ENCODE measurements at regions not wholly inside any gene's neighbourhood (a gene's known extent, or its start where the extent isn't known, plus 50 kb on each side); places are given as distances from the start of the nearest gene placed in this dataset.

DNA sequence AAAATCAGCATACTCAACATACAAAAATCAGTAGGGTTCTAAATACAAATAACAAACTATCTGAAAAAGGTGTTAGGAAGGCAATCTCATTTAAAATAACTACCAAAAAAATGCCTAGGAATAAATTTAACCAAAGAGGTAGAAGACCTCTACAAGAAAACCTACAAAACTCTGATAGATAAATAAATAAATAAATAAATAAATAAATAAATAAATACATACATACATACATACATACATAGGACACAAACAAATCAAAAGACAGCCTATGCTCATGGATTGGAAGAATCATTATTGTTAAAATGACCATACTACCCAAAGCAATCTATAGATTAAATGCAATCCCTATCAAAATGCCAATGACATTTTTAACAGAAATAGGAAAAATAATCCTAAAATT, 194.7 kb downstream of the BARHL2 start:
- TF ChIP-seq, protein P1, sequence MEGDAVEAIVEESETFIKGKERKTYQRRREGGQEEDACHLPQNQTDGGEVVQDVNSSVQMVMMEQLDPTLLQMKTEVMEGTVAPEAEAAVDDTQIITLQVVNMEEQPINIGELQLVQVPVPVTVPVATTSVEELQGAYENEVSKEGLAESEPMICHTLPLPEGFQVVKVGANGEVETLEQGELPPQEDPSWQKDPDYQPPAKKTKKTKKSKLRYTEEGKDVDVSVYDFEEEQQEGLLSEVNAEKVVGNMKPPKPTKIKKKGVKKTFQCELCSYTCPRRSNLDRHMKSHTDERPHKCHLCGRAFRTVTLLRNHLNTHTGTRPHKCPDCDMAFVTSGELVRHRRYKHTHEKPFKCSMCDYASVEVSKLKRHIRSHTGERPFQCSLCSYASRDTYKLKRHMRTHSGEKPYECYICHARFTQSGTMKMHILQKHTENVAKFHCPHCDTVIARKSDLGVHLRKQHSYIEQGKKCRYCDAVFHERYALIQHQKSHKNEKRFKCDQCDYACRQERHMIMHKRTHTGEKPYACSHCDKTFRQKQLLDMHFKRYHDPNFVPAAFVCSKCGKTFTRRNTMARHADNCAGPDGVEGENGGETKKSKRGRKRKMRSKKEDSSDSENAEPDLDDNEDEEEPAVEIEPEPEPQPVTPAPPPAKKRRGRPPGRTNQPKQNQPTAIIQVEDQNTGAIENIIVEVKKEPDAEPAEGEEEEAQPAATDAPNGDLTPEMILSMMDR (IDR thresholded peaks at IDR 0.05) = no peak
- Histone ChIP-seq H3K4me3 (no peak overlapping the region), H3K27ac (no peak overlapping the region), H3K9me3 (no peaks in the 10 kb centered on the region), H3K36me3 (no peaks in the 10 kb centered on the region), H3K27me3 (no peaks in the 10 kb centered on the region), H3K4me1 (no peaks in the 10 kb centered on the region)
- intact Hi-C loops (cut with DNase I; ENCODE audit: low total_unique reads) = no loop called here
- DNase-seq = no peak

DNA sequence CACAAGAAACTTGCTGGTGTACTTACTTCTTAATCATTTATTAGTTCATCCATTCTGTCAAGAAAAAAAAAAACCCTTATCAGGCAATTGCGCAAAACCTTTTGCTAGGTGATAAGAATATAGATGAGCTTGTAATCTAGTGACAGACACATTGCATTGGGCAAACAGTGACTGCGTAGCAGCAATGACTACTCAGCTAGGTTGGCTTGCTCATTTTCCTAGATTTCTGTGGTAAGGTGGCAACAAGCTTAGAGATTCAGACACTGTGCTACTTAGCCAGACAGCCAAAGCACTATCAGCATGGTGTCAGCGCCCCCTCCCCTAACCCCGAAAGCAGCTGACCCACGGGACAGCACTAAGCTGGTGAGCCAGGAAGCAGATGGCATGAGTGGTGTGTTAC, 203.1 kb downstream of the BARHL2 start:
- H3K4me1 ChIP-seq = no peaks in the 10 kb centered on the region
- no peaks in the 10 kb centered on the region for H3K36me3 ChIP-seq
- no peak overlapping the region for H3K27ac ChIP-seq
- H3K27me3 ChIP-seq = no peaks in the 10 kb centered on the region
- intact Hi-C loops (cut with DNase I; ENCODE audit: low total_unique reads) = no loop called here
- no peak for DNase-seq
- H3K4me3 ChIP-seq = no peak overlapping the region
- no peaks in the 10 kb centered on the region for H3K9me3 ChIP-seq
- TF ChIP-seq, protein P1 (IDR thresholded peaks at IDR 0.05) = no peak

DNA sequence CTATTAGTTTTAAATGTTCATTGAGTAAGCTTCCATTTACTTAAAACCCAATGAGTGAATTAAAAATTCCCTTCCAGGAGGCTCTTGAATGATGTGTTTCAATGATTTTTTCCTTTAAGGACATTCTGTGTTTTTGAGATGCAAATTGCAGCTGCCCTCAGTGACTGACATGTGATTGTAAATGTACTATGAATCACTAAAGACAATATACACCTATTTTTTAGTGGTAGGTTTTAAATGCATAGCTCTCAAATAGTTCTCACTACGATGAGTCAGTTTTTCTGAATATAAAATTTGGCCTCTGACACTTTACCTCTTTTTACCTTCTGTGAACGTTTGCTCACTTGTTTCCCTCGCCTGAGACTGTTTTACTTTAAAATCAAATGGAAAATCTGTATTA, 204.7 kb downstream of the BARHL2 start:
- Histone ChIP-seq H3K4me1 (no peaks in the 10 kb centered on the region), H3K27me3 (no peaks in the 10 kb centered on the region), H3K36me3 (no peaks in the 10 kb centered on the region), H3K4me3 (no peak overlapping the region), H3K9me3 (no peaks in the 10 kb centered on the region), H3K27ac (no peak overlapping the region)
- no peak for DNase-seq
- TF ChIP-seq, protein P1 (IDR thresholded peaks at IDR 0.05) = no peak
- intact Hi-C loops (cut with DNase I; ENCODE audit: low total_unique reads) = no loop called here

DNA sequence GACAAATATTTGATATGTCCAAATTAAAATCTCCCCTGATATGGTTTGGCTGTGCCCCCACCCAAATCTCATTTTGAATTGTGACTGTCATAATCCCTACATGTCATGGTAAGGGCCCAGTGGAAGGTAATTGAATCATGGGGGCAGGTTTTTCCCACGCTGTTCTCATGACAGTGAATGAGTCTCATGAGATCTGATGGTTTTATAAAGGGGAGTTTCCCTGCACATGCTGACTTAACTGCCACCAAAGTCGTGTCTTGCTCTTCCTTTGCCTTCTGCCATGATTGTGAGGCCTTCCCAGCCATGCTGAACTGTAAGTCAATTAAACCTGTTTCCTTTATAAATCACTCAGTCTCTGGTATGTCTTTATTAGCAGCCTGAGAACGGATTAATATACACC, 207.0 kb downstream of the BARHL2 start:
- no peak overlapping the region for H3K4me3 ChIP-seq
- no peaks in the 10 kb centered on the region for H3K4me1 ChIP-seq
- no peaks in the 10 kb centered on the region for H3K27me3 ChIP-seq
- H3K36me3 ChIP-seq = no peaks in the 10 kb centered on the region
- TF ChIP-seq, protein P1 (IDR thresholded peaks at IDR 0.05) = no peak
- no peak overlapping the region for H3K27ac ChIP-seq
- H3K9me3 ChIP-seq = no peaks in the 10 kb centered on the region
- DNase-seq = no peak
- intact Hi-C loops (cut with DNase I; ENCODE audit: low total_unique reads) = no loop called here

DNA sequence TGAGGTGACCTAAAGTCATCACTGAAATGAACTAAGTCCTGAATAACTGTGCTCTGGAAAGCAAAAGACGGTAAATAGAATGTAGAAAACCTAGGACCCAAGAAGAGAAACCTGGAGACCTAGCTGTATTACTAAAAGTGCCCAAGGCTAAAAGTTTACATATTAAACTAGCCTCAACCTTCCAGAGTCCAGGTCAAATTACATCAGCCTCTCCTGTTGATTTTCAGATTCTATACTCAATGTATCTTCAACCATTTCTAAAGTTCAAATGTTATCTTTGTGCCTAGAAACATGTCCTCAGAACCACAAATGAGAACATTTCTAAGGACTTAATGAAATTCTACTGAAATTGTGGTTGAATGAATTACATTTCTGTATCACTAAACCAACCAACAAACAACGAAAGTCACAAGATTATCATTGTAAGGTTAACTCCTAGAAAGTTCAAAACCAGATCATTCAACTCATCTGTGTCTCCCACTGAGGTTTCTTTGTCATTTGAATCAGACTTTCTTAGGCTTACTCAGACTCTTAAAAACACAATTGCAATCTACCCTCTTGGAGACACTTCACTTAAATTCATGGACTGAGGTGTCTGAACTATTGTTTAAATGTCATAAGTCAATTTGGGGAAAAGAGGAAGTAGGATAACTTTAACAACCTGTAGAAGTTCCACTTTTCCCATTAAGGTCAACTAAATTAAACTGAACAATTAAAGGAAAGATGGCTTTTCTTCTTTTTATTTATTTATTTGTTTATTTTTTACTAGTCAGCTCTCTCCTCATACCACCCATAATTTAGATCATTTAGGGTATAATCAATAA, 207.7 kb downstream of the BARHL2 start:
- no peak for DNase-seq
- Histone ChIP-seq H3K27ac (no peak overlapping the region), H3K27me3 (no peaks in the 10 kb centered on the region), H3K4me3 (no peak overlapping the region), H3K9me3 (no peaks in the 10 kb centered on the region), H3K36me3 (no peaks in the 10 kb centered on the region), H3K4me1 (no peaks in the 10 kb centered on the region)
- TF ChIP-seq, protein P1 (IDR thresholded peaks at IDR 0.05) = no peak
- intact Hi-C loops (cut with DNase I; ENCODE audit: low total_unique reads) = no loop called here

Data from tibial artery (tissue), 4 donors.